Activated B cell treated with CpG ODN at 0.5 μM for 24 hours (primary cell): ENCODE measurements at regions not wholly inside any gene's neighbourhood (a gene's known extent, or its start where the extent isn't known, plus 50 kb on each side); places are given as distances from the start of the nearest gene placed in this dataset.

Experiments
- ATAC-seq: fragments of 200-7000 bp; cut with Tn5 transposase; one replicate; pipeline ENCODE4 v1.10.0; 2021; ENCODE audit warnings: low read depth, mild to moderate bottlenecking, moderate library complexity
- CTCF ChIA-PET: fragments of 350-600 bp; sonication (Branson Sonifier 250); formaldehyde crosslinking; loops from one replicate; lab custom pipeline; 2021; ENCODE audit warnings: antibody characterized with exemption; lab: Charles Lee
- POLR2A ChIA-PET: fragments of 350-600 bp; sonication (Branson Sonifier 250); formaldehyde crosslinking; loops from one replicate; lab custom pipeline; 2021; ENCODE audit warnings: antibody characterized with exemption; lab: Charles Lee
- DNase-seq: peaks from one replicate; pipeline ENCODE4 v3.0.0; 2022
- H3K27ac Mint-ChIP-seq: one replicate; pipeline ENCODE4 v1.8.0; 2020; ENCODE audit warnings: mixed read lengths
- H3K27me3 Mint-ChIP-seq: one replicate; pipeline ENCODE4 v1.8.0; 2021; ENCODE audit warnings: mixed read lengths
- H3K36me3 Mint-ChIP-seq: one replicate; pipeline ENCODE4 v1.8.0; 2021; ENCODE audit warnings: low read depth, mixed read lengths
- H3K4me1 Mint-ChIP-seq: one replicate; pipeline ENCODE4 v1.8.0; 2021; ENCODE audit warnings: mixed read lengths
- H3K4me3 Mint-ChIP-seq: one replicate; pipeline ENCODE4 v1.8.0; 2020; ENCODE audit warnings: mild to moderate bottlenecking, mixed read lengths
- H3K9me3 Mint-ChIP-seq: one replicate; pipeline ENCODE4 v1.8.0; 2020; ENCODE audit warnings: mixed read lengths
- intact Hi-C: fragments of 100-400 bp; cut with micrococcal nuclease; formaldehyde crosslinking; loops from one replicate; pipeline ENCODE4 v1.15.1; 2024
- TF ChIP-seq, protein P1 (sequence below): fragments of 200-600 bp; IDR thresholded peaks from one replicate; pipeline ENCODE4 v1.8.0; 2022; ENCODE audit warnings: antibody characterized with exemption, mild to moderate bottlenecking

DNA sequence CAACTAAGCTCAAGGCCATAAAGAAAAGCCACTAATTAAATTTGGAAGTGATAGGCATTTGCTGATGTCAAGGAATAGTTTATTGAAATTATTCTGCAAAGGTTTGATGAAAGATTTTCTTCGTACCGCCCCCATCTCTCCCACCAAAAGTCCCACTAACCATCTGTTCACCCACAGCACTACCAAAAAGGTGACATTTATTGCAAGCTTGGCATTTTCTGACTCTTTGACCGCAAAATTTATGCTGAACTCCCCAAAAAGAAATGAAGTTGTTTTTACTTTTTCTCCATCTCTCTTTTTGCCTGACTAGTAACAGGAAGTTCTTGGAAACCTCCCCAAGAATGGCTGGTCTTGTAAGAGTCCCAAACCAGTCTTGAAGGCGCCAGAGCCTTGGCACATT, 384.9 kb upstream of the SOX9 start:
- no peaks in the 10 kb centered on the region for H3K4me1 Mint-ChIP-seq
- no peak overlapping the region for H3K27ac Mint-ChIP-seq
- H3K27me3 Mint-ChIP-seq = no peaks in the 10 kb centered on the region
- H3K4me3 Mint-ChIP-seq = no peak overlapping the region
- intact Hi-C loops = loop anchor here (10.0 kb wide), 1 partner anchor 61 kb away; no protein-coding TSS in a partner anchor
- no peak for DNase-seq
- TF ChIP-seq, protein P1, sequence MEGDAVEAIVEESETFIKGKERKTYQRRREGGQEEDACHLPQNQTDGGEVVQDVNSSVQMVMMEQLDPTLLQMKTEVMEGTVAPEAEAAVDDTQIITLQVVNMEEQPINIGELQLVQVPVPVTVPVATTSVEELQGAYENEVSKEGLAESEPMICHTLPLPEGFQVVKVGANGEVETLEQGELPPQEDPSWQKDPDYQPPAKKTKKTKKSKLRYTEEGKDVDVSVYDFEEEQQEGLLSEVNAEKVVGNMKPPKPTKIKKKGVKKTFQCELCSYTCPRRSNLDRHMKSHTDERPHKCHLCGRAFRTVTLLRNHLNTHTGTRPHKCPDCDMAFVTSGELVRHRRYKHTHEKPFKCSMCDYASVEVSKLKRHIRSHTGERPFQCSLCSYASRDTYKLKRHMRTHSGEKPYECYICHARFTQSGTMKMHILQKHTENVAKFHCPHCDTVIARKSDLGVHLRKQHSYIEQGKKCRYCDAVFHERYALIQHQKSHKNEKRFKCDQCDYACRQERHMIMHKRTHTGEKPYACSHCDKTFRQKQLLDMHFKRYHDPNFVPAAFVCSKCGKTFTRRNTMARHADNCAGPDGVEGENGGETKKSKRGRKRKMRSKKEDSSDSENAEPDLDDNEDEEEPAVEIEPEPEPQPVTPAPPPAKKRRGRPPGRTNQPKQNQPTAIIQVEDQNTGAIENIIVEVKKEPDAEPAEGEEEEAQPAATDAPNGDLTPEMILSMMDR = no peak
- H3K9me3 Mint-ChIP-seq = no peaks in the 10 kb centered on the region
- no peak for ATAC-seq
- no peaks in the 10 kb centered on the region for H3K36me3 Mint-ChIP-seq
- CTCF ChIA-PET = no interaction called here
- POLR2A ChIA-PET = no interaction called here

DNA sequence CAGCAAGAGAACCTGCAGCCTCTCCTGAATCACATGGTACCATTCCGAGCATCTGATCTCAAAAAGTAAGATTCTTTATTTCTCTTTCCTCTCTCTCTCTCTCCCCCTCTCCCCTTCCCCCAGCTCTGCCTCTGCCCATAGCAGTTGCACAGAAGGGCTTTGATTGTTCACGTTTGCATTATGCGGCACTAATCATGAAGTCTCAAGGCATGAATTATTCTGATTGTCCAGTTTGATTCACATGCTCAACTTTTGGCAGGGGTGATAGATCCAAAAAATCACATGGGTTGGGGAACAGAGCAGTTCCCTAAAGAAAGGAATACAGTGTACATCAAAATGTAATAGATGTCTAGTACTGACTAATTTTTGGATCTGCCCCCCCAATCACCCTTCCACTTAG, 380.0 kb upstream of the SOX9 start:
- H3K9me3 Mint-ChIP-seq = no peaks in the 10 kb centered on the region
- TF ChIP-seq, protein P1 = no peak
- H3K27me3 Mint-ChIP-seq = no peaks in the 10 kb centered on the region
- H3K27ac Mint-ChIP-seq = no peak overlapping the region
- DNase-seq (no peak), ATAC-seq (no peak)
- CTCF ChIA-PET = no interaction called here
- no peaks in the 10 kb centered on the region for H3K36me3 Mint-ChIP-seq
- intact Hi-C loops = no loop called here
- no peak overlapping the region for H3K4me3 Mint-ChIP-seq
- POLR2A ChIA-PET = no interaction called here
- no peaks in the 10 kb centered on the region for H3K4me1 Mint-ChIP-seq

DNA sequence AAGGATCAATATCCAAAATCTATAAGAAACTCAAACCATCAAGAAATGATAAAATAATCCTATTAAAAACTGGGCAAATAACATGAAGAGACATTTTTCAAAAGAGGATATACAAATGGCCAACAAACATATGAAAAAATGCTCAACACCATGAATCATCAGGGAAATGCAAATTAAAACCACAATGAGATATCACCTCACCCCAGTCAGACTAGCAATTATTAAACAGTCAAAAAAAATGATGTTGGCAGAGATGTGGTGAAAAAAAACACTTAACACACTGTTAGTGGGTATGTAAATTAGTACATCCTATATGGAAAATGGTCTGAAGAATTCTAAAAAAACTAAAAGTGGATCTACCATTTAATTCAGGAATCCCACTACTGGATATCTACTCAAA, 379.0 kb upstream of the SOX9 start:
- no peak for ATAC-seq
- no peak overlapping the region for H3K27ac Mint-ChIP-seq
- H3K36me3 Mint-ChIP-seq = no peaks in the 10 kb centered on the region
- CTCF ChIA-PET = no interaction called here
- no peaks in the 10 kb centered on the region for H3K4me1 Mint-ChIP-seq
- intact Hi-C loops = no loop called here
- TF ChIP-seq, protein P1 = no peak
- no peak overlapping the region for H3K4me3 Mint-ChIP-seq
- no peak for DNase-seq
- H3K27me3 Mint-ChIP-seq = no peaks in the 10 kb centered on the region
- POLR2A ChIA-PET = no interaction called here
- H3K9me3 Mint-ChIP-seq = no peaks in the 10 kb centered on the region

DNA sequence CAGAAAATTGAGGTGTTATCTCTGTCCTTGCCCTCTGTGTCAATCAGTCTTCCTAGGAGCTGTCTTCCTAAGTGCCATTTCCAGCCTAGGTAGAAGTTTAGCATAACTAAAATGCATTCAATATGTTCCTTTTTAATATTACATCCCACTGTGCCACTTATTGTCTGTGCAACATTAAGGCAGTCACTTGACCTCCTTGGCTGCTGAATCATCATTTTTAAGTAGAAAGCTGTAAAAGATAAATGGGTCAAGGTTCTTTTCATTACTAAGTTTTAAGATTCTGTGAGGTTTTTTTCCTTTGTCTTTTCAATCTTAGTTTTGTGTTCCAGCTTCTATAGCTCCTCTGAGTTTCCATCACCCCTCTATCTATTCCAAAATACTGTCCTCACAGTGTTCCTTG, 371.9 kb upstream of the SOX9 start:
- TF ChIP-seq, protein P1 = no peak
- H3K9me3 Mint-ChIP-seq = no peaks in the 10 kb centered on the region
- no peak for ATAC-seq
- CTCF ChIA-PET = no interaction called here
- no peak for DNase-seq
- POLR2A ChIA-PET = no interaction called here
- intact Hi-C loops = no loop called here
- no peaks in the 10 kb centered on the region for H3K4me1 Mint-ChIP-seq
- H3K27ac Mint-ChIP-seq = no peak overlapping the region
- H3K27me3 Mint-ChIP-seq = no peaks in the 10 kb centered on the region
- H3K36me3 Mint-ChIP-seq = no peaks in the 10 kb centered on the region
- H3K4me3 Mint-ChIP-seq = no peak overlapping the region

DNA sequence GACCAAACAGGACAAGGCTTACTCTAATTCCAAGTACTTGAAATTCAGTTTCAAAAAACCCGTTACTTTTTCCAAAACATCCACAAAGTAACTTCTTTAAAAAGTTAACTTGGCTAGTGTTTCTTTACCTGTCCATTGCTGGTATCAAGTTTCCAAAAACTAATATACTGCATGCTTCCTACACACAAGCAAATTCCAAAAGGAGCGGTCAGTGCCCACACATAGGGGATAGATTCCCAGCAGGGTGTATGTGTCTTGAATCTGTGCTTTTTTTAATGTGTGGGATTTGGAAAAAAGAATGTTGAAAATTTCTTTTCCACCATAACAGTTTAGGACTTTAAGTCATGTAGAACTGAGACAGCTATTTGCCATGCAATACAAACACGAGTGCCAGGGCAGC, 367.8 kb upstream of the SOX9 start:
- TF ChIP-seq, protein P1 = no peak
- CTCF ChIA-PET = no interaction called here
- Mint-ChIP-seq H3K36me3 (no peaks in the 10 kb centered on the region), H3K27ac (no peak overlapping the region), H3K4me1 (no peaks in the 10 kb centered on the region), H3K27me3 (no peaks in the 10 kb centered on the region), H3K4me3 (no peak overlapping the region), H3K9me3 (no peaks in the 10 kb centered on the region)
- ATAC-seq = no peak
- intact Hi-C loops = no loop called here
- DNase-seq = no peak
- POLR2A ChIA-PET = no interaction called here
